ENCODE measurements at regions not wholly inside any gene's neighbourhood (a gene's known extent, or its start where the extent isn't known, plus 50 kb on each side); places are given as distances from the start of the nearest gene placed in this dataset.

GRCh38 chr1:112255080-112255479 lies 140.9 kb upstream of the CTTNBP2NL start:
- Mint-ChIP-seq H3K9me3 (no peaks in the 10 kb centered on the region), H3K4me1 (ENCODE audit: low read depth) (no peaks in the 10 kb centered on the region), H3K27ac (no peak overlapping the region)

DNA sequence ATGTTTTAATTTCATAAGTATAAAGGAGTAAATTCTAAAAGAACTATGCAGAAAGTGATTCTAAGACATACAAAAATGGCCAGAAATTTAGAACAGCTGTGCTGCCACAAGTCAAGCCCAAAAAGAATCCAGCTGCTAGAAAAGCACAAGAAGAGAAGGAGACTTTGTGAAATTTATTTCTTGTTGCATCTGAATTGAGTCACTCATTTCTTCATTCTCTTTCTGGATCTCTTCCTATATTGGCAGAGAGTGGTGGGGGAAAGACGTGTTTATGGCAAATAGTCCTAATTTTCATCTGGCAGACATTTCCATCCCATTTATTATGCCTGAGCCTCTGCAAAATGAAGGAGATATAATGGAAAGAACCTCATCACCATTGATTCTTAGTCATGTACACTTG lies 139.6 kb upstream of the CTTNBP2NL start:
- no peak overlapping the region for H3K27ac Mint-ChIP-seq
- H3K4me1 Mint-ChIP-seq (ENCODE audit: low read depth): no peaks in the 10 kb centered on the region
- no peak overlapping the region for H3K4me3 Mint-ChIP-seq
- H3K9me3 Mint-ChIP-seq: no peaks in the 10 kb centered on the region
- no peaks in the 10 kb centered on the region for H3K36me3 Mint-ChIP-seq (ENCODE audit: low read depth)
- H3K27me3 Mint-ChIP-seq (ENCODE audit: low read depth): peaks cover 4% of the 10 kb centered on the region

More at GRCh38 chr1:112255080-112255479, 140.9 kb upstream of the CTTNBP2NL start:
- H3K36me3 Mint-ChIP-seq (ENCODE audit: low read depth): no peaks in the 10 kb centered on the region
- H3K27me3 Mint-ChIP-seq (ENCODE audit: low read depth): peaks cover 5% of the 10 kb centered on the region
- H3K4me3 Mint-ChIP-seq: no peak overlapping the region

DNA sequence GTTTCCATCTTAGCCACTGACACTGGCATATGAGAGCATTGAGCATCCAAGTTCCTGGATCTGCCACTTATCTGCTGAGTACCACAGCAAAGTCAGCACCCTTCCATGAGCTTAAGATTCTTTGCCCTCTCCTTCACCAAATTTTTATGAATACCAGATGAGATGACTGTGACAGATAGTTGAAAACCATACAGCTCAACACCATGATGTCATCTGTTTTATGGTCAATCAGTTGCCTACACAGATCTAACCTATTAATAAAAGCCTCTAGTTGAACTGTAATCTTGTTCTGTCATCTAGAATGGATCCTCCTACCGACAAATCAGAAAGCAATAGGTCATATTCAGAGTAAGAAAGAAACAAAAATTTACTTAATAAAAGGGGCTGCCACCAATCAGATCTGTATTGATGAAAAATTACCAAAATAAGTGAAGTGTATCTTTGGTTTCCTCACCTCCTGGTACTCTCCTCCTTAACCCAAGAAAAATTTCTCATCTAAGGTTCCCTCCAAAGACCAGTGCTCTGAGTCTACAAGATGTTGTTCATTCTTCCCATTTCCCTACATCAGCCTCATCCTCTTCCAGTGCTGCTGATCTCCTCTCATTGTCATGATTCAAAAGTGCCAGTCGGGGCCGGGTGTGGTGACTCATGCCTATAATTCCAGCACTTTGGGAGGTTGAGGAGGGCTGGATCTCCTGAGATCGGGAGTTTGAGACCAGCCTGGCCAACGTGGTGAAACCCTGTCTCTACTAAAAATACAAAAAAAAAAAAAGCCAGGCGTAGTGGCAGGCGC lies 138.8 kb upstream of the CTTNBP2NL start:
- H3K27me3 Mint-ChIP-seq (ENCODE audit: low read depth): peaks cover 4% of the 10 kb centered on the region
- H3K9me3 Mint-ChIP-seq: no peaks in the 10 kb centered on the region
- H3K4me1 Mint-ChIP-seq (ENCODE audit: low read depth): no peaks in the 10 kb centered on the region
- H3K4me3 Mint-ChIP-seq: no peak overlapping the region
- no peaks in the 10 kb centered on the region for H3K36me3 Mint-ChIP-seq (ENCODE audit: low read depth)
- no peak overlapping the region for H3K27ac Mint-ChIP-seq

DNA sequence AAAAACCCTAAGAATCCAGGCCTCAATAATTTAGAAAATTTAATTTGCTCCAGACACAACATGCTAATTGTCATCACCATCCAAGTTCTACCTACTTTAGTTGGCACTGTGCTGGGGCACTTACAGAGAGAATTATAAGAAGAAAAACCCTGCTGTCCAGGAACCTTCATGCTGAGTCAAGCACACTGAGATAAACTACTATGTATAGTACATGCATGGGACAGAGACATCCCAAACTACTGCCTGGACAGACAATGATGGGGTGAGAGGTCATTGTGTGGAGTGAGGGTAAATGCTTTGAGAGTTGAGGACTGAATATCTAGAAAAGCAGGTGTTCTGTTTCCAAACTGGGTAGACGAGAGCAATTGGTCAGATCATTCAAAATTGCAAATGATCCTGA lies 135.3 kb upstream of the CTTNBP2NL start:
- Mint-ChIP-seq H3K4me1 (ENCODE audit: low read depth) (no peaks in the 10 kb centered on the region), H3K36me3 (ENCODE audit: low read depth) (no peaks in the 10 kb centered on the region), H3K9me3 (no peaks in the 10 kb centered on the region), H3K27me3 (ENCODE audit: low read depth) (peaks cover 4% of the 10 kb centered on the region), H3K4me3 (no peak overlapping the region), H3K27ac (no peak overlapping the region)

DNA sequence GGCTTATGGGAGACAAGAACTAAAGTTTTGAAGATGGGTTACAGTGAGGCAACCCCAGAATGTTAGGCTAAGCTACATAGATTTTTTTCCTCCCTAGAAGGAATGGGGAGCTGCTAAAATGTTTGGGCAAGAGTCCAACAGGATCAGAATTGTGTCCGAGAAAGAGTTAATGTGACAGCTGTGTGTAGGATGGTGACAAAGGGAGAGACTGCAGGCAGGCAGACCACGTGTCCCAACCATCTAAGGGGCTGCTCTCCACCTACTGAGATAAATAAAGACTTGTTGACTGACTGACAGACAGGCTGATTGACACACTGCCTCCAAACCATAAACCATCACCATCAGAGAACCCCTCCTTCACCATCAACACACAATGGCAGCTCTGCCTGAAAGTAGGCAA lies 133.7 kb upstream of the CTTNBP2NL start:
- H3K27me3 Mint-ChIP-seq (ENCODE audit: low read depth): peaks cover 2% of the 10 kb centered on the region
- no peaks in the 10 kb centered on the region for H3K4me1 Mint-ChIP-seq (ENCODE audit: low read depth)
- H3K27ac Mint-ChIP-seq: no peak overlapping the region
- H3K4me3 Mint-ChIP-seq: no peak overlapping the region
- H3K36me3 Mint-ChIP-seq (ENCODE audit: low read depth): no peaks in the 10 kb centered on the region
- H3K9me3 Mint-ChIP-seq: no peaks in the 10 kb centered on the region

- Mint-ChIP-seq H3K9me3 (no peaks in the 10 kb centered on the region), H3K4me3 (no peak overlapping the region), H3K36me3 (ENCODE audit: low read depth) (no peaks in the 10 kb centered on the region), H3K4me1 (ENCODE audit: low read depth) (no peaks in the 10 kb centered on the region), H3K27me3 (ENCODE audit: low read depth) (no peaks in the 10 kb centered on the region), H3K27ac (no peak overlapping the region)
These were observed 133.0 kb upstream of the CTTNBP2NL start for GRCh38 chr1:112263042-112263441.

DNA sequence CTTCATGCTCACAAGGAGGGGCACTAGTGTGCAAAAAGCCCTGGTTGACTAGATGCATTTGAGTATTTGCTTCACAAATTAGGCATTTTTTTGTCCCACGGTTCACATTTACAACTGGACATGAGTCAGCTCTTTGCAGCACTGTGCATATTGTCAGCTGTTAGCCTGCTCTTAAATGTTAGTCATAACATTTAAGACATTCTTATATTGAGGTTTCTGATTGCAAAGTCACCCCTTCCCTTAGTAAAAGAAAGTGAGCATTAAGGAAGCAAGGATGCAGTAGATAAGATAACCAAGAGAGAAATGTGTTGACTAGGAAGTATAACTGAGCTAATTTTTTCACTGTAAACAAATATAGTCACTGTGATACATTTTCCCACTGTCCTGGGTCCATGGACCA lies 132.6 kb upstream of the CTTNBP2NL start:
- Mint-ChIP-seq H3K9me3 (no peaks in the 10 kb centered on the region), H3K4me1 (ENCODE audit: low read depth) (no peaks in the 10 kb centered on the region), H3K36me3 (ENCODE audit: low read depth) (no peaks in the 10 kb centered on the region), H3K4me3 (no peak overlapping the region), H3K27me3 (ENCODE audit: low read depth) (no peaks in the 10 kb centered on the region), H3K27ac (no peak overlapping the region)

DNA sequence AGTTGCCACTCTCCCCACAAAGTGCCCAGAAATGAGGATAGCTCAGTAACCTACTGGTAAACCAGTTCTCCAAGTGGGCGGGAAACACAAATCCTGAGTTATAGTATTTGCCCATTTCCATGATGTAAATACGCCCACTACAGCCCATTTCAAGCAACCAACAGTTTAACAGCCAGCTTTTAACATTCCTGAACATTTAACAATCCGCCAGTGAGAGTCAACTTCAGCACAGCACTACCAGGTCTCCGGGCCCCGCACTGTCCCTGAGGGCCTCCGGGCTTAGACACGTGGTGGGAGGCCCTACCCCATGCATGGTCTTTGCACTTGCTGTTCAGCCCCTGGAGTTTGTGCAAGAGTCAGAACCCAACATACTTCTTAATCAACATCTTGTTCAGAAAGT lies 132.0 kb upstream of the CTTNBP2NL start:
- H3K36me3 Mint-ChIP-seq (ENCODE audit: low read depth): no peaks in the 10 kb centered on the region
- no peaks in the 10 kb centered on the region for H3K9me3 Mint-ChIP-seq
- no peak overlapping the region for H3K4me3 Mint-ChIP-seq
- H3K27ac Mint-ChIP-seq: no peak overlapping the region
- H3K4me1 Mint-ChIP-seq (ENCODE audit: low read depth): no peaks in the 10 kb centered on the region
- no peaks in the 10 kb centered on the region for H3K27me3 Mint-ChIP-seq (ENCODE audit: low read depth)

DNA sequence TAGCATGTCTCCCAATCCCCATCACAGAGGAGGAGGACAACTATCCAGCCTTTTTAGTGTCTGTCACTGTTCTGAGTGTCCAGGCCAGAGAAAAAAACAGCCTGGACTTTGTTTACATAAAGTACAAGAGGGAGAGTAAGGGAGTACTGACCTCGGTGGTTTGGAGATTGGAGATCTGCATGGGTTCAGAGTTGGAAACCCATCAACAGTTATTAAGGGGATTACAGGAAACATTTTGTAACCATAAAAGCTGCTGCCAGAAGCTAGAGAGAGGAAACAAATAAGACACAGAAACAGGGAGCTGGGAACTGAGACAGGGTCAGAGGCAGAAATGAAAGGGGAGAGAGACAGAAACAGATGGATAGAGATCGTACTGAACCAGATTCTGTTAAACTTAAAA lies 131.5 kb upstream of the CTTNBP2NL start:
- H3K27ac Mint-ChIP-seq: no peak overlapping the region

DNA sequence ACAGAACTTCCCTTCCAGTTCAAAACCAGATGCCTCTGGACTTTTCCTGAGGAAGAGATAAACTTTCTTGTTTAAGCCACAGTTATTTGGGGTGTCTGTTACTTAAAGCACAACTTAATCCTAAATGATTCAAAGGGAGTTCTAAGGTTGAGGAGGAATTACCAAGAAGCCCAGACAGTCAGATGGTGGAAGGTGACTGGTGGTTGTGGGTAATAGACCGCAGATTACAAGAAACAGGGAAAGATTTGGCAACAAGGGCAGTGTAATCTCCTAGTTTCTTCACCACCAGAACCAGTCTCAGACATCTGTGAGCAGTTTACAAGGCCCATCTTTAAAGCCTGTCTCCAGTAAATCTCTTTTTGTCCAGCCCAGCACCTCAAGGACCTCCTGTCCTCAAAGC lies 130.1 kb upstream of the CTTNBP2NL start:
- Mint-ChIP-seq H3K36me3 (ENCODE audit: low read depth) (no peaks in the 10 kb centered on the region), H3K27me3 (ENCODE audit: low read depth) (no peaks in the 10 kb centered on the region), H3K4me1 (ENCODE audit: low read depth) (no peaks in the 10 kb centered on the region), H3K27ac (no peak overlapping the region), H3K4me3 (no peak overlapping the region), H3K9me3 (no peaks in the 10 kb centered on the region)

More for the DNA sequence above, 131.5 kb upstream of the CTTNBP2NL start:
- no peaks in the 10 kb centered on the region for H3K36me3 Mint-ChIP-seq (ENCODE audit: low read depth)
- H3K9me3 Mint-ChIP-seq: no peaks in the 10 kb centered on the region
- H3K4me3 Mint-ChIP-seq: no peak overlapping the region
- no peaks in the 10 kb centered on the region for H3K27me3 Mint-ChIP-seq (ENCODE audit: low read depth)
- H3K4me1 Mint-ChIP-seq (ENCODE audit: low read depth): no peaks in the 10 kb centered on the region

DNA sequence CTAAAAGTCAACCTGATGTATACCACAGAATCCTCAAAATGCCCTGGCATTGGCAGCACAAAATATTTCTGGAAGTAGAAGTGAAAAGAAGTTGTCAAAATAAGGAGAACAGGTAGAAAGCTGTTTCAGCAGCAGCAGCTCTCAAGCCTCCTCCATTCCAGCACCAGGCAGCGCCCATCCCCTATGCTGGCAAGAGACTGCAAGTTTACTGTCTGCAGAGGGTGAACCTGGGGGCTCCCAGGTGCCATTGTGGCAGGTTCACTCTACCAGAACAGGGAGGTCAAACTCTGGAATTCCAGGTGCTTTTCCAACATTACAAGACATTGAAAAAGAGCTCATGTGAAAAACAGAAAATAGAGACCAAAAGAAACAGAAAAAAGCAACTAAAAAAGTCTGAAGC lies 128.8 kb upstream of the CTTNBP2NL start:
- Mint-ChIP-seq H3K4me1 (ENCODE audit: low read depth) (no peaks in the 10 kb centered on the region), H3K27ac (no peak overlapping the region), H3K36me3 (ENCODE audit: low read depth) (no peaks in the 10 kb centered on the region), H3K27me3 (ENCODE audit: low read depth) (no peaks in the 10 kb centered on the region), H3K4me3 (no peak overlapping the region), H3K9me3 (no peaks in the 10 kb centered on the region)

- H3K4me3 Mint-ChIP-seq: no peak overlapping the region
- H3K9me3 Mint-ChIP-seq: no peaks in the 10 kb centered on the region
- no peaks in the 10 kb centered on the region for H3K27me3 Mint-ChIP-seq (ENCODE audit: low read depth)
- H3K4me1 Mint-ChIP-seq (ENCODE audit: low read depth): no peaks in the 10 kb centered on the region
- H3K27ac Mint-ChIP-seq: no peak overlapping the region
- no peaks in the 10 kb centered on the region for H3K36me3 Mint-ChIP-seq (ENCODE audit: low read depth)
These were observed 128.1 kb upstream of the CTTNBP2NL start for GRCh38 chr1:112267929-112268328.

- Mint-ChIP-seq H3K36me3 (ENCODE audit: low read depth) (no peaks in the 10 kb centered on the region), H3K27me3 (ENCODE audit: low read depth) (no peaks in the 10 kb centered on the region), H3K4me1 (ENCODE audit: low read depth) (no peaks in the 10 kb centered on the region), H3K9me3 (no peaks in the 10 kb centered on the region), H3K4me3 (no peak overlapping the region), H3K27ac (no peak overlapping the region)
These were observed 127.6 kb upstream of the CTTNBP2NL start for GRCh38 chr1:112268408-112268807.

DNA sequence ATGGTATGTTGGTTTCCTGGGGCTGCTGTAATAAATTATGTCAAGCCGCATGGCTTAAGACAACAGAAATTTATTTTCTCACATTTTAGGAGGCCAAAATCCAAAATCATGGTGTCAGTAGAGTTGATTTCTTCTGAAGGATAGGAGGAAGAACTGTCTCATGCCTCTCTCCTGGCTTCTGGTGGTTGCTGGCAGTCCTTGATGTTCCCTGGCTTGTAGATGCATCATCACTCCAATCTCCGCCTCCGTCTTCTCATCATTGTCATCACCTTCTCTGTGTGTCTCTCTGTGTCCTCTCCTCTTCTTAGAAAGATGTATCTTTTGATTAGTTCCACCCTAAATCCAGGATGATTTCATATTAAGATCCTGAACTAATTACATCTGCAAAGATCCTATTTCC lies 124.7 kb upstream of the CTTNBP2NL start:
- Mint-ChIP-seq H3K4me1 (ENCODE audit: low read depth) (no peaks in the 10 kb centered on the region), H3K27ac (no peak overlapping the region), H3K27me3 (ENCODE audit: low read depth) (peaks cover 8% of the 10 kb centered on the region), H3K9me3 (peaks cover 5% of the 10 kb centered on the region), H3K4me3 (no peak overlapping the region), H3K36me3 (ENCODE audit: low read depth) (no peaks in the 10 kb centered on the region)

DNA sequence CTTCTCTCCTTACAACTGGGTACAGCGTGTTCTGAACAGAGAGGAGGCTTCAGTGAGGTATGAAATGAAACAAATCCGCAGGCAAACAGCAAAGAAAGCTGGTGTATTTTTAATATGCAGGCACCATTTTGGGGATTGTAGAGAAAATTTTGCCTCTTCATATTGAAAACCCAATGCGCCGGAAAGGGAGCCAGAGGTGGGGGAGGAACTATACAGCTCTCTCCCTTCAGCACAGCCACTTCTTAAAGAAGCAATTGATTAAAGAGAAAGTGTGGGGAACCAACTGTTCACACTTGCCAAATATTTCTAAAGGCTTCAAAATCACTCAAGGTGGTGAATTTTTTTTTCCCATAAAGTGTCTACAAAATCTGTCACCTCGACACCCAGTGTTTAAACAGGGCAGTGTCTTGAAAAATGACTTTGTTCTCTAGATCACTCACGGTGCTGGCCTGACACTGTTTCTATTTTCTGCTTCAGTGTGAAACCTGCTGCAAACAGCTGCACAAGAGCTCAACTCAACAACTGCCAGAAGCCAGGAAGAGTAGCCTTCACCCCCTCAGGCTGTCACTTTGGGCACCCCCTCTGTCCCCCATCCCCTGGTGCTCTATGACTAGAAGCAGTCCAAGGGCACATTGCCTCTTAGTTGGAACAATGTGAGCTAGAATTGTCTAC lies 123.8 kb upstream of the CTTNBP2NL start:
- no peaks in the 10 kb centered on the region for H3K4me1 Mint-ChIP-seq (ENCODE audit: low read depth)
- H3K4me3 Mint-ChIP-seq: no peak overlapping the region
- peaks cover 5% of the 10 kb centered on the region for H3K9me3 Mint-ChIP-seq
- H3K36me3 Mint-ChIP-seq (ENCODE audit: low read depth): no peaks in the 10 kb centered on the region
- H3K27me3 Mint-ChIP-seq (ENCODE audit: low read depth): peaks cover 8% of the 10 kb centered on the region
- no peak overlapping the region for H3K27ac Mint-ChIP-seq

All from T-helper 1 cell treated with Interleukin-12 subunit alpha and Interleukin-12 subunit beta and Interleukin-4 antibody, amounts not matched to agents 30 μg/mL and 1 μg/mL, for 36 hours (primary cell).